Esophagus muscularis mucosa (tissue), 4 donors: ENCODE measurements at regions not wholly inside any gene's neighbourhood (a gene's known extent, or its start where the extent isn't known, plus 50 kb on each side); places are given as distances from the start of the nearest gene placed in this dataset.

Experiments
- DNase-seq: peaks from one replicate; pipeline ENCODE4 v3.0.0-alpha.2; 2017; ENCODE audit errors: extremely low spot score
- H3K27ac ChIP-seq, 4 donors: fragments of 200-600 bp; sonication (generic); replicated peaks in 1 of 4; 1 replicate in 3 of 4; 2 replicates in 1 of 4; pipeline ENCODE4 v1.5.1; 2016 to 2019; ENCODE audit warnings: mild to moderate bottlenecking in 1 of 4
- H3K27me3 ChIP-seq, 4 donors: fragments of 200-600 bp; sonication (generic); one replicate each; pipeline versions ENCODE4 v1.5.1 to v1.6.0; 2016 to 2019
- H3K36me3 ChIP-seq, 4 donors: fragments of 200-600 bp; sonication (generic); one replicate each; pipeline ENCODE4 v1.5.1; 2016 to 2019
- H3K4me1 ChIP-seq, 4 donors: fragments of 200-600 bp; sonication (generic); one replicate each; pipeline ENCODE4 v1.5.1; 2016 to 2019
- H3K4me3 ChIP-seq, 4 donors: fragments of 200-600 bp; sonication (generic); 1 replicate in 2 of 4; 2 replicates in 2 of 4; pipeline ENCODE4 v1.5.1; 2016 to 2019; ENCODE audit warnings: mild to moderate bottlenecking in 4 of 4, moderate library complexity in 1 of 4
- H3K9me3 ChIP-seq, 4 donors: fragments of 200-600 bp; sonication (generic); 1 replicate in 3 of 4; 2 replicates in 1 of 4; pipeline ENCODE4 v1.5.1; 2016 to 2019
- EP300 ChIP-seq: sonication (generic); formaldehyde crosslinking; IDR thresholded peaks from one replicate; pipeline ENCODE4 v1.6.1; 2017; ENCODE audit warnings: antibody characterized with exemption
- POLR2A ChIP-seq: fragments of 450-650 bp; IDR thresholded peaks from one replicate; pipeline ENCODE4 v1.6.1; 2017; ENCODE audit warnings: antibody characterized with exemption, moderate library complexity, mild to moderate bottlenecking, low read depth
- POLR2AphosphoS5 ChIP-seq, 2 donors: sonication (generic); formaldehyde crosslinking; IDR thresholded peaks; one replicate each; pipeline ENCODE4 v1.6.1; 2017; ENCODE audit warnings: antibody characterized with exemption in 2 of 2
- WGBS: methylation state at CpG from one replicate; pipeline ENCODE4 v1.1.5; 2018; 5-methylcytosine and 5-hydroxymethylcytosine counted together
- intact Hi-C: fragments of 100-400 bp; cut with DNase I; formaldehyde crosslinking; loops from one replicate; pipeline ENCODE4 v1.15.1; 2023
- TF ChIP-seq, protein P1 (sequence below), 3 experiments: fragments of 200-600 bp in 2 of 3; fragments of 450-650 bp in 1 of 3; sonication (generic) in 2 of 3; IDR thresholded peaks; one replicate each; pipeline ENCODE4 v1.5.1; 2017 to 2019; ENCODE audit warnings: antibody characterized with exemption in 3 of 3, mild to moderate bottlenecking in 2 of 3, moderate library complexity in 1 of 3

GRCh38 chr7:32140210-32140939 lies 70.2 kb upstream of the PDE1C start:
- no peak overlapping the region for H3K4me3 ChIP-seq
- H3K27me3 ChIP-seq: no peaks in the 10 kb centered on the region
- TF ChIP-seq POLR2AphosphoS5 (IDR thresholded peaks at IDR 0.05) (no peak), EP300 (no peak), POLR2A (no peak)
- TF ChIP-seq, protein P1, sequence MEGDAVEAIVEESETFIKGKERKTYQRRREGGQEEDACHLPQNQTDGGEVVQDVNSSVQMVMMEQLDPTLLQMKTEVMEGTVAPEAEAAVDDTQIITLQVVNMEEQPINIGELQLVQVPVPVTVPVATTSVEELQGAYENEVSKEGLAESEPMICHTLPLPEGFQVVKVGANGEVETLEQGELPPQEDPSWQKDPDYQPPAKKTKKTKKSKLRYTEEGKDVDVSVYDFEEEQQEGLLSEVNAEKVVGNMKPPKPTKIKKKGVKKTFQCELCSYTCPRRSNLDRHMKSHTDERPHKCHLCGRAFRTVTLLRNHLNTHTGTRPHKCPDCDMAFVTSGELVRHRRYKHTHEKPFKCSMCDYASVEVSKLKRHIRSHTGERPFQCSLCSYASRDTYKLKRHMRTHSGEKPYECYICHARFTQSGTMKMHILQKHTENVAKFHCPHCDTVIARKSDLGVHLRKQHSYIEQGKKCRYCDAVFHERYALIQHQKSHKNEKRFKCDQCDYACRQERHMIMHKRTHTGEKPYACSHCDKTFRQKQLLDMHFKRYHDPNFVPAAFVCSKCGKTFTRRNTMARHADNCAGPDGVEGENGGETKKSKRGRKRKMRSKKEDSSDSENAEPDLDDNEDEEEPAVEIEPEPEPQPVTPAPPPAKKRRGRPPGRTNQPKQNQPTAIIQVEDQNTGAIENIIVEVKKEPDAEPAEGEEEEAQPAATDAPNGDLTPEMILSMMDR (IDR thresholded peaks at IDR 0.05): no peak
- no peaks in the 10 kb centered on the region for H3K4me1 ChIP-seq
- intact Hi-C loops: no loop called here
- H3K36me3 ChIP-seq: no peaks in the 10 kb centered on the region
- no peaks in the 10 kb centered on the region for H3K9me3 ChIP-seq
- DNase-seq: no peak
- WGBS: 68% methylated on average over 5 of the region's 5 CpGs
- H3K27ac ChIP-seq: no peak overlapping the region

GRCh38 chr7:32137059-32137458 lies 66.9 kb upstream of the PDE1C start:
- H3K27me3 ChIP-seq: no peaks in the 10 kb centered on the region
- H3K9me3 ChIP-seq: peaks cover 0 to 4% (median 0%) of the 10 kb centered on the region in 4 donors
- intact Hi-C loops: no loop called here
- no peaks in the 10 kb centered on the region for H3K36me3 ChIP-seq
- no peaks in the 10 kb centered on the region for H3K4me1 ChIP-seq
- no peak overlapping the region for H3K4me3 ChIP-seq
- DNase-seq: no peak
- H3K27ac ChIP-seq: no peak overlapping the region
- 67% methylated on average over 2 of the region's 2 CpGs for WGBS
- no peak for TF ChIP-seq POLR2A
- no peak for TF ChIP-seq POLR2AphosphoS5 (IDR thresholded peaks at IDR 0.05)
- TF ChIP-seq, protein P1 (IDR thresholded peaks at IDR 0.05): no peak
- TF ChIP-seq EP300: no peak

DNA sequence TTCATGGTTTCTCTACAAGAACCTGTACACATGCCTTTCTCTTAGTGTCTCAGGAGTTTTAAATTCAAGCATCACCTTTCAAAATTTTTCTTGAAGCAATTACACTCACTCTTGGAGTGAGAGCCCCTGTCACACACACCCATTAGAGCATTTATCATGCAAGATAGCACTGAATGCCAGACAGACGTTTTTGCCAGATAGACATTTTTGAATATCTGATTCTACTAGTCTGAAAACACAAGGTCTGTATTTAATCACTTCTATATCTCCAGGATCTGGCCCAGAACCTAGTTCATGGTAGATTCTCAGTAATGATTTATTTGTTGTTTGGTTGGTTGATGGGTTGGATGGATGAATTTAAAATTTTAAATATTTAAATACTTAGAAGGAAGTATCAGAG lies 60.9 kb upstream of the PDE1C start:
- no peak for DNase-seq
- Histone ChIP-seq H3K9me3 (peaks cover 0 to 4% (median 0%) of the 10 kb centered on the region in 4 donors), H3K36me3 (no peaks in the 10 kb centered on the region), H3K27me3 (no peaks in the 10 kb centered on the region), H3K27ac (no peak overlapping the region), H3K4me3 (no peak overlapping the region), H3K4me1 (no peaks in the 10 kb centered on the region)
- intact Hi-C loops: no loop called here
- TF ChIP-seq EP300: no peak
- TF ChIP-seq, protein P1 (IDR thresholded peaks at IDR 0.05): no peak
- TF ChIP-seq POLR2A: no peak
- no peak for TF ChIP-seq POLR2AphosphoS5 (IDR thresholded peaks at IDR 0.05)
- WGBS: 39% methylated on average over 1 of the region's 1 CpG

- H3K9me3 ChIP-seq: peaks cover 0 to 15% (median 3%) of the 10 kb centered on the region in 4 donors
- intact Hi-C loops: no loop called here
- H3K4me1 ChIP-seq: no peaks in the 10 kb centered on the region
- 75% methylated on average over 1 of the region's 1 CpG for WGBS
- no peak overlapping the region for H3K4me3 ChIP-seq
- no peaks in the 10 kb centered on the region for H3K27me3 ChIP-seq
- DNase-seq: no peak
- H3K36me3 ChIP-seq: no peaks in the 10 kb centered on the region
- H3K27ac ChIP-seq: no peak overlapping the region
- TF ChIP-seq, protein P1 (IDR thresholded peaks at IDR 0.05): no peak
- no peak for TF ChIP-seq POLR2A
- TF ChIP-seq EP300: no peak
- no peak for TF ChIP-seq POLR2AphosphoS5 (IDR thresholded peaks at IDR 0.05)
Measured at GRCh38 chr7:32126843-32127242, 56.6 kb upstream of the PDE1C start.
